Hematopoietic multipotent progenitor cell treated with erythropoietin and hydrocortisone succinate and interleukin-3 and kit ligand, for 6 days (in vitro differentiated cells): ENCODE measurements at regions not wholly inside any gene's neighbourhood (a gene's known extent, or its start where the extent isn't known, plus 50 kb on each side); places are given as distances from the start of the nearest gene placed in this dataset.
"Not testable (repeated sequence)": the region's sequence is repeated elsewhere in the genome, so short reads cannot be mapped to it uniquely, and the experiment has no call there.

Experiments
- DNase-seq: peaks from one replicate; pipeline ENCODE4 v3.0.0-alpha.2; 2015

DNA sequence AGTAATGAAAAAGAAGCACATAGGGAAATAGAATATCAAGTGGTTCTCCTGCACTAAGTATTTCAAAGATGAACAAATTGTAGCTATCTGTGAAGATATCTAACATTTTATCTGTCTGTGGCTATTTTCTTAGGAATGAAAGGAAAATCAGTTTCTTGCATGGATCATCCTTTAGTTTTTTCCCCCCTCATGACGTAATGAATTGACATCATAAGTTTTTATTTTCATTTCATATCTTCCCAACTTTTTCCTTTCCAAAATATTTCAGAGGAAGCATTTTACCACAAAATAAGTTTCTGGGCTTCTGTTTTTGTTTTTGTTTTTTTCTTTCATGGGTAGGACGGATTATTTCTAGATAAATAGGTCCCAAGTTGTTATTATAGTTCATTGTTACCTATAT, 996.6 kb downstream of the TMEM121 start:
- DNase-seq: no peak

DNA sequence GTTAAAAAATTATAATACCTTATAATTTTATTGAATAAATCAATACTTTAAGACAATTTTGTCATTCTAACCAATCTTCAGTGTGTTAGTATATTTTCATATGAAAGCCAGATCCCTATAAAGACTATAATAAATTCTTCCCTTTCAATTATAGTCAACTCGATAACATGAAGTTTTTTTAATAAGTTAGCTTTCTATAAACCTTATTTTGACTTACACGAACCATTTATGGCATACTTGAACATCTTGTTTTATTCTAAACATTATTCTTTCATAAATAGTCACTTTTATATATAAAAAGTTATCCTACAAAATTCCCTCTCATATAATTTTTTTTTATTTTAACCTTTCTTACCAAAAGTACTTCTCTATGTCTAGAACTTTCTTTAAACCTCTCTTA, 1002.3 kb downstream of the TMEM121 start:
- peak; percentile 19 for DNase-seq

DNA sequence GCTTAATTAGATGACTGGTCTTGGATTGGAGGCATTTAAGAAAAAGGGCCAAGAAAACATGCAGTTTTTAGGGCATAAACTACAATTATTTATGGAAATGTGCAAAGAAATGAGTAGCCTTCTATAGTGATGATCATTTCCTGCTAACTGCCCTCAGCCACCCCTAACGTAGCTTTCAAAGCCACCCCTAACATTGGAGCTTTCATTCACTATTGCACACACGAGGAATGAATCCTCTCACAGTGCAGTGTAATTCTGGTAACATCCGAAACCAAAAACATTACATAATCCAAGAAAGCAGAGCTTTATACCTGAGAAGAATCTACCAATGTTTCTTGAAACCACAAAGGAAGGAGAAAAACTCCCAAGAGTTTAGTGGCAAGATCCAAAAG, 1003.6 kb downstream of the TMEM121 start:
- no peak for DNase-seq

DNA sequence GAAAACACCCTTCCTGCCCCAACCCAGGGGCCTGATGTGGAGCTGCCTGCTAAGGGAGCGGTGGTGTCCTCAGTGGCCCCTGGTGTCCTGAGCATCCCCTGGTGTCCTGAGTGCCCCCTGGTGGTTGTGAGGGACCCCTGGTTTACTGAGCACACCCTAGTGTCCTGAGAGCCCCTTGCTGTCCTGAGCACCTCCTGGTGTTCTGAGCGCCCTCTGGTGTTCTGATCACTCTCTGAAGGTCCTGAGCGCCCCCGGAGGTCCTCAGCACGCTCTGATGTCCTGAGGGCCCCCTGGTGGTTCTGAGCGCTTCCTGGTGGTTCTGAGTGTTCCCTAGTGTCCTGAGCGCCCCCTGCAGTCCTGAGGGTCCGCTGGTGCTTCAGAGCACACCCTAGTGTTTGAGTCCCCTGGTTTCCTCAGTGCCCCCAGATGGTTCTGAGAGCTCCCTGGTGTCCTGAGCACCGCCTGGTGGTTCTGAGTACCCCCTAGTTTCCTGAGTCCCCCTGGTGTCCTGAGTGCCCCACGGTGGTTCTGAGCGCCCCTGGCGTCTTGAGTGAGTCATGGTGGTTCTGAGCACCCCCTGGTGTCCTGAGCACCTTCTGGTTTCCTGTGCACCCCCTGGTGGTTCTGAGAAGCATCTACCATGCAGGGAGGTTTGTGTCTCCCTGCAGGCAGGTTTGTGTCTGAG, 1004.2 kb downstream of the TMEM121 start:
- DNase-seq: peak; percentile 54

DNA sequence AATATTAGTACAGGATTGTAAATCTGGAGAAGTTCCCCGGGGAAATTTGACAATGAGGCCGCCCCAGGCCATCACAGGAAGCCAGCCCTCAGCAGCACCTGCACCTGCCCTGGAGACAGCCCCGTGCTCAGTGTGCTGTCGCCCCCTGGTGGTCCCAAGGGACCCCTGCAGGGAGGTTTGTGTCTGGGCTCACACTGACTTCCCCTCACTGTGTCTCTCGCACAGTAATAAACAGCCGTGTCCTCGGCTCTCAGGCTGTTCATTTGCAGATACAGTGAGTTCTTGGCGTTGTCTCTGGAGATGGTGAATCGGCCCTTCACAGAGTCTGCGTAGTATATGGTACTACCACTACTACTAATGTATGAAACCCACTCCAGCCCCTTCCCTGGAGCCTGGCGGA, 1011.2 kb downstream of the TMEM121 start:
- DNase-seq: not testable (repeated sequence)

DNA sequence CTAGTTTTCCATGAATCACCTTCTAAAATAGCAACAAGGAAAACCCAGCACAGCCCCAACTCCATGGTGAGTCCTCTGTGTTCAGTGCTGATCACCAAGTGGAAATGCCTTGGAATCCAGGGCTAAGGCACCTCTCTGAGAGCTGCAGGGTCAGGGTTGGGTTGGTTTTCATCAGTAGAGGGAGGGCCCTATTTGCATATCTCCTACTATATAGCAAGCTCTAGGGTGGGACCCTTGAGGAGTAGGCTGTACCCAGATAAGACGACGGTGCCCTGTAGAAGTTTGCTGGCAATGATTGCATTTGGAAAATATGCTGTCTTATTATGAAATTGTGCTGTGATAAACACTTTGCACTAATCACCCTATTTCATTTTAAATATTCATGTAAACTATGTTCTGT, 1011.8 kb downstream of the TMEM121 start:
- peak; percentile 80 for DNase-seq

DNA sequence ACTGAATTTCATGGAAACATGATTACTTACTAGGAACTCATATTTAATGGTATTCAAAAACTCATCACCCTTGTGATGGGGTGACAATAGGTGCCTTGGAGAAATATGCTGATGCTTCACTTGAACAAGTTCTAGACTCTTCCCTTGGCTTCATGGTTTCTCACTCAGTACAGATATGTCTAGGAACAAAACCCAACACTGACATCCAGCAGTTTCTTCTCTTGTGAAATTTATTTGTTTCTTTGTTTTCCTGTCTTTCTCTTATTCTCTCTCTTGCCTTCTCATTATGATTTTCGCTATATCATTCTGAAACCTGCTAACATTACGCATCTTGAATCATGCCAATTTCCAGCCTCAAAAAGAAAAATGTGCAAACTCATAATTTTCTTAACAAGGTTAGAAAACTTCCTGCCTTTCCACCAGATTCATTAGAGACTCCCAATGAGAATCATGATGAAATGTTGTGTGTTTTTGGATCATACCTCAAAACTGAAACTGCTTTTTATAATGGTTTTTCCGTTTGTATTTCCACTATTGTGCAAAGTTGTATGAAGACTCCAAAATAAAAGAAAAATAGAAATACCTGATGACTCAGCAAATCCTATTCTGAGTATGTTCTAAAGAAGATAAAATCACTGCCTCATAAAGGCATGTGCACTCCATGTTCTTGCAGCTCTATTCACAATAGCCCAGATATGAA, 1021.5 kb downstream of the TMEM121 start:
- DNase-seq: no peak

DNA sequence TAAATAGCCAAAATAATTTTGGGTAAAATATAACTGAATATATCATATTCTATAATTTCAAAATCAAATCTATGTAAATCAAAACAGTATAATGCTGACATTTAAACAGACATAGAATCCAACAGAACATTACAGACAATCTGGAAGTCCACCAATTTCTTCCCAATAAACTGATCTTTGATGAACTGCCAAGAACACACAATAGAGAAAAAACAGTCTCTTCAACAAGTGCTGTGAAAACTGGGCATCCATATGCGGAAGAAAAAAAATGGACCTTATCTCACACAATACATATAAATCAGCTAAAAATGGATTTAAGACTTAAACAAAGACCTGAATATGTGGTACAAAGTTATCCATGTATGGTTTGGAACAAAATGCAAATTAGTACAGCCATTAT, 1022.7 kb downstream of the TMEM121 start:
- DNase-seq: no peak

DNA sequence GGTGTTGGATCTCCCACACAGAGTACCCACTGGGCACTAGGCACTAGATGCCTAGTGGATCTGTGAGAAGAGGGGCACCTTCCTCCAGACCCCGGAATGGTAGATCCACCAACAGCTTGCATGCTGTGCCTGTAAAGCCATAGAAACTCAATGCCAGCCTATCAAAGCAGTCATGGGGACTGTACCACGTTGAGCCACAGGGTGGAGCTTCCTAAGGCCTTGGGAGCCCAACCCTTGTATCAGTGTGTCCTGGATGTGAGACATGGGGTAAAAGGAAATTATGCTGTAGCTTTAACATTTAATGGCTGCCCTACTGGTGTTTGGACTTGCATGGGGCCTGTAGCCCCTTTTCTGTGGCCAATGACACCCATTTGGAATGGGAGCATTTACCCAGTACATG, 1024.9 kb downstream of the TMEM121 start:
- DNase-seq: peak; percentile 66

DNA sequence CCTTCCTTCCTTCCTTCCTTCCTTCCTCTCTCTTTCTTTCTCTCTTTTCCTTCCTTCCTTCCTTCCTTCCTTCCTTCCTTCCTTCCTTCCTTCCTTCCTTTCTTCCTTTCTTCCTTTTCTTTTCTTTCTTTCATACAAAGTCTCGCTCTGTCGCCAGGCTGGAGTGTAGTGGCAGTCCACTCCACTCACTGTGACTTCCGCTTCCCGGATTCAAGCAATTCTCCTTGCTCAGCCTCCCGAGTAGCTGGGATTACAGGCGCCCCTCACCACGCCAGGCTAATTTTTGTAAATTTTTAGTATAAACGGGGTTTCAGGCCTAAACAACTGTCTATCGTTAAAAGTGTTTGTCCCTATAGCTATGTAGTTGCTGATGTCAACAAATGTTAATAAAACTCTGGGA, 1029.8 kb downstream of the TMEM121 start:
- not testable (repeated sequence) for DNase-seq

DNA sequence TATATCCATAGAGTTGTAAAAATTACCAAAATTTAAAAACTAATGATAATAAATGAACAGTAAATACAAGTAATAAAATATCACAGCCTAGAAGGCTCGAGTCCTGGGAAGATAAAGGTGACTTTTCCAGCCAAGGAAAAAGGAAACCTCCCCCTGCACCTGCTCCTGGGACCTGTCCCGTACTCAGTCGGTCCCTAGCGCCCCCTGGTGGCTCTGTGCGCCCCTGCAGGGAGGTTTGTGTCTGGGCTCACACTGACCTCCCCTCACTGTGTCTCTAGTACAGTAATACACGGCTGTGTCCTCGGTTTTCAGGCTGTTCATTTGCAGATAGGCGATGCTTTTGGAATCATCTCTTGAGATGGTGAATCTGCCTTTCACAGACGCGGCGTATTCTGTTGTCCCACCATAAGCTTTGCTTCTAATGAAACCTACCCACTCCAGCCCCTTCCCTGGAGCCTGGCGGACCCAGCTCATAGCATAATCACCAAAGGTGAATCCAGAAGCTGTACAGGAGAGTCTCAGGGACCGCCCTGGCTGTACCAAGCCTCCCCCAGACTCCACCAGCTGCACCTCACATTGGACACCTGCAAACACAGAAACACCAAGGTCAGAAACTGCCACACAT, 1030.4 kb downstream of the TMEM121 start:
- peak; percentile 77 for DNase-seq

DNA sequence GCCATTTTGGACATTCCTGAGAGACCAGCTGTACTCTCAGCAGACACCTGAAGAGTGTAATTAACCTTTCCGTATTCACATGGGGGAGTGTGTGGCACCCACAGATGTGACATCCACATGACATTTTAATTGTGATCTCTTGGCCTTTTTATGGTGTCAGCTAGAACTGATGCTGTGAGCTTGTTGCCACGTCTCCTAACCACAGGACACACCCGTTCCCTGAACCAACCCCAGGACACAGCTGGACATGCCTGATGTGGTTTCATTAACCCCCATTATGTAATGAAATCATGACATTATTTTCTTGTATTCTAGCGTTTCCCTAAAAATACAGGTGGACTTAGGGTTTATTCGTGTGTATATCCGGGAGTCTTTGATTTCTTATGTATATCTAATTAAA, 1036.1 kb downstream of the TMEM121 start:
- peak; percentile 71 for DNase-seq

DNA sequence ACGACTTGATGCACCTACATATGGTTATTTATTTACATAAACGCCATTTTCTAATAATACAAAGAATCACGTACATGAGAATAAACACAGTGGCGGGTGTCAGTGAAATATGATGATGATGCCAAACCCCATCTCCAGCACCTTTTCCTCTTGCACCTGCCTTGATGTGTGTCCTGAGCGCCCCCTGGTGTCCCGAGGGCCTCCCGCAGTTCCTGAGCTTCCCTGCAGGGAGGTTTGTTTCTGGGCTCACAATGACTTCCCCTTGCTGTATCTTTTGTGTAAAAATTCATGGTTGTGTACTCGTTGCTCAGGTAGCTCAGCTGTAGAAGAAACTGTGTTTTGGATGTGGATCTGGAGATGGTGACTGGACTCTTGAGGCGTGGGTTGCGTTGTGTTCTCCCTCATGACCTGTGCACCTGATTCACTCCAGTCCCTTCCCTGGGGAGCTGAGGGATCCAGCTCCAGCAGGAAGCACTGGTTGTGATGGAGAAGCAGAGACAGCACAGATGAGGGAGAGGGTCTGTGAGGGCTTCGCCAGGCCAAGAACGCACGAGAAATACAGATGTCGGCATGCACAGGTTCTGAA, 1037.8 kb downstream of the TMEM121 start:
- peak; percentile 80 for DNase-seq

DNA sequence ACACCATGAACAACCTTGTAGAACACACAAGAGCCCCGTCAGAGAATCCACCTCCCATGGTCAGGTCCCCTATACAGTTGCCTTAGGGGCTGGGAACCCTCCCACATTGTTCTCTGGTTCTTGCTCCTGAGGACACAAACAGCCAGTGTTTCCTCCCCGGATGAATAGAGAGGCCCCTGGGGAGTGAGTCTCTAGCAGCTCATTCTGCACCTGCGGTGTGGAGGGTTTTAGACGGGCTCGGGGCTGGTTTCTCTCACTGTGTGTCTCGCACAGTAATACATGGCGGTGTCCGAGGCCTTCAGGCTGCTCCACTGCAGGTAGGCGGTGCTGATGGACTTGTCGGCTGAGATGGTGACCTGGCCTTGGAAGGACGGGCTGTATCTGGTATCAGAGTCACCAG, 1052.1 kb downstream of the TMEM121 start:
- no peak for DNase-seq

DNA sequence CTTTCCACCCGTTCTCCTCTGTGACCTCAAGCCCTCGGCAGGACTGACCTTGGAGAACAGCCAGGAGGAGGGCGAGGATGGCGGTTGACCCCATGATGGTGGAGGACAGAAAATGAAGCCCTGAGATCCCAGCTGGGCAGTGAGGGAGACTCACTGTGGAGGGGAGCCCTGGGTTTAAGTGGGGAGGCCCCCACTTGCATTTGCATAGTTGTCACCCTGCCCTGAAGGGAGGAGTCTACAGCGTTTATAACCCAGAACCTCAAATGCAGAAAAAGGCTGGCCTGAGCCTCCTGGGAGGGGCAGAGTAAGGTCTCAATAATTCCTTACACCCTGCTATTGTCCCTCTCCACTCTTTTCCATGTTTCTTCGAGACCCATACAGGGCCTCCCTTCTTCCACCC, 1052.7 kb downstream of the TMEM121 start:
- no peak for DNase-seq

DNA sequence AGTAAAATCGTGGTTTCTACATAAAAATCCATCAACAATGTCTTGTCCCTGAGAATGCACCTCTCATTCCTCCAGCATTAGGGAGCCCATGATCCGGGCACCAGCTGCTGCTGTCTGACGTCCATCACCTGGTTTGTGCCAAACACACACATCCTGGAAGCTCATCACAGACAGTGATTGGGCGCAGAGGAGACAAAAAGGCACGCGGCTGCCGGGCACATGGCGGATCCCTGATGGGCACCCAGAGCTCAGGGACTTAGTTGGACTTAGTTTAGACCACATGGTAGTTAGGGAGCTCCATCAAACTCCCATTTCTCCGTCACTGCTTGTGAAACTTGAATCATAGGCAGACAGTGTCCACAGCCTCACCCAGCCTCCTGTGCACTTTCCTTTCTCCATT, 1059.3 kb downstream of the TMEM121 start:
- no peak for DNase-seq

DNA sequence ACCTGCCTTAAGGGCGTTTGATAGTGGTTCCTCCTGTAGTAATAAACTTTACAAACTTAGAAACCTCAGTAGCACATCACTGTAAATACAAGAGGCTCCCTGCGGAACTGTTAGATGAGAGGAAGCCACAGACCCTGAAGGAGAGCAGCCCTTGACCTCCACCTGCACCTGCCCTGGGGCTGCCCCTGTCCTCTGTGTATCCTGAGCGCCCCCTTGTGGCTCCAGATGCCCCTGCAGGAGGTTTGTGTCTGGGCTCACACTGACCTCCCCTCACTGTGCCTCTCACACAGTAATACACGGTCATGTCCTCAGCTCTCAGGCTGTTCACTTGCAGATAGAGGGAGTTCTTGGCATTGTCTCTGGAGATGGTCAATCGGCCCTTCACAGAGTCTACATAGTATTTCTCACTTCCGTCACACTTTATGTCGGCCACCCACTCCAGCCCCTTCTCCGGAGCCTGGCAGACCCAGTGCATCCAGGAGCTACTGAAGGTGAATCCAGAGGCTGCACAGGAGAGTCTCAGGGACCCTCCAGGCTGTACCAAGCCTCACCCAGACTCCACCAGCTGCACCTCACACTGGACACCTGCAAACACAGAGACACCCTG, 1059.8 kb downstream of the TMEM121 start:
- DNase-seq: peak; percentile 77

DNA sequence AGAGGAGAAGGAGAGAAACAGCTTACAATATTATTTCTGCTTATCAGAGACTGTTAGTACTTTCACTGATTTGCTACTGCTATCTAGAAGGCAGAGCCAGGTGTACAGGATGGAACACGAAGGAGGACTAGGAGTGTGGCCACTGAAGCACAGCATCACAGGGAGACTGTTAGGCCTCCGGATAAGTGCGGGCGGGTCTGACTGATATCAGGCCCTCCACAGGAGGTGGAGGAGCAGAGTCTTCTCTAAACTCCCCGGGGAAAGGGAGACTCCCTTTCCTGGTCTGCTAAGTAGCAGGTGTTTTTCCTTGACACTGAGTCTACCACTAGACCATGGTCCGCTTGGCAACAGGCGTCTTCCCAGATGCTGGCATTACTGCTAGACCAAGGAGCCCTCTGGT, 1065.2 kb downstream of the TMEM121 start:
- DNase-seq: not testable (repeated sequence)

DNA sequence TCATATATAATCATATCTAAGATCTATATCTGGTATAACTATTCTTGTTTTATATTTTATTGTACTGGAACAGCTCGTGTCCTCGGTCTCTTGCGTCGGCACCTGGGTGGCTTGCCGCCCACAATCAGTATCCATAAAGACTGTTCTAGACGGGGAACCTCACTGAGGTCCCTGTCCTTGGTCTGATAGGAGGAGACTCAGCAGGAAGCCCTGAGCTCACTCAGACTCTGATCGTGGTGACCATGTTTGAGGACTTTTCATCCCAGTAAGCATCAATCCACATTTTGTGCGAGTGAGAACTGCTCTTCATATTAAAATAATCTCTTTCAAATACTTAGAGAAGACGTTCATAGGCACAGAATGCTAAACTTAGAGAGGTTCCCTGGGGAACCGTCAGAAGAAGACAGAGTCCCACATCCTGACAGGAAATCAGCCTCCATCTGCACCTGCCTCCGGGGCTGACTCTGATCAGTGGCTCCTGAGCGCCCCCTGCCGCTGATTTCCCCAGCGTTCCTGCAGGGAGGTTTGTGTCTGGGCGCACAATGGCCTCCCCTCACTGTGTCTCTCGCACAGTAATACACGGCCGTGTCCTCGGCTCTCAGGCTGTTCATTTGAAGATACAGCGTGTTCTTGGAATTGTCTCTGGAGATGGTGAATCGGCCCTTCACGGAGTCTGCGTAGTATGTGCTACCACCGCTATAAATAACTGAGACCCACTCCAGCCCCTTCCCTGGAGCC, 1065.9 kb downstream of the TMEM121 start:
- DNase-seq: not testable (repeated sequence)

DNA sequence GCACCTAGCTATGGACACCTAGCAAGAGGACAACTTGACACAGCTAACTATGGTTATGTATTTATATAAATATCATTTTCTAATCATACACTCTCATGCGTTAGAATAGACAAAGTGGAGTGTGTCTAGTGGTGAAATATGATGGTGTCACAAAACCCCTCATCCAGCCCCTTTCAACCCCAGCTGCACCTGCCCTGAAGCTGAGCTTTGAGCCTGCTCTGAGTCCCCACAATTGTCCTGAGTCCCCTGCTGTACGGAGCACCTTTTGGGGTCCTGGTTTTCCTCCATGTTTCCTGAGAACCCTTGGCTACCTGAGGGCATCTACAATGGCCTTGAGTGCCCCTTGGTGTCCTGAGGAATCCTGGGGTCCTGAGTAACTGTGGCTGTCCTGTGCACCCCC, 1072.8 kb downstream of the TMEM121 start:
- DNase-seq: no peak

DNA sequence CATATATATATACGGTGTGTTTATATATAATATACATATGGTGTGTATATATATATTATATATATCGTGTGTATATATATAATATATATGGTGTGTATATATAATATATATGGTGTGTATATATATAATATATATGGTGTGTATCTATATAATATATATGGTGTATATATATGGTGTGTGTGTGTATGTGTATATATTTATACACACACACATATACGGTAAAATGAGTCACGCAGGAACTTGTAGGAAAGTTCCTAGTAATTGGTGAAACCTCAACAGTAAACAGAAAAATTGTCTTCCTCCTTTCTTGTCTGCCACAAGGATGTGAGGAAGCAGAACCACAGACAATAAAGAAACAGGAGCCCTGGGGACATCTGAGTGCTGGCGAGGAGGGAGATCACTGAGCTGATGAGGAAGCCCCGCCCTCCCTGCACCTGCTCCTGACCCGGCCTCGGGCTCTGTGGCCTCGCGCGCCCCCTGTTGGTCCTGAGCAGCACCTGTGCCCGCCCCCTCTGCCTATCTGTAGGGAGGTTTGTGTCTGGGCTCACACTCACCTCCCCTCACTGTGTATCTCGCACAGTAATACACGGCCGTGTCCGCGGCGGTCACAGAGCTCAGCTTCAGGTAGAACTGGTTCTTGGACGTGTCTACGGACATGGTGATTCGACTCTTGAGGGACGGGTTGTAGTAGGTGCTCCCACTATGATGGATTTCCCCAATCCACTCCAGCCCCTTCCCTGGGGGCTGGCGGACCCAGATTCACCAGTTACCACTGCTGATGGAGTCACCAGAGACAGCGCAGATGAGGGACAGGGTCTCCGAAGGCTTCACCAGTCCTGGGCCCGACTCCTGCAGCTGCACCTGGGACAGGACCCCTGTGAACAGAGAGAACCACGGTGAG, 1079.4 kb downstream of the TMEM121 start:
- peak; percentile 77 for DNase-seq

DNA sequence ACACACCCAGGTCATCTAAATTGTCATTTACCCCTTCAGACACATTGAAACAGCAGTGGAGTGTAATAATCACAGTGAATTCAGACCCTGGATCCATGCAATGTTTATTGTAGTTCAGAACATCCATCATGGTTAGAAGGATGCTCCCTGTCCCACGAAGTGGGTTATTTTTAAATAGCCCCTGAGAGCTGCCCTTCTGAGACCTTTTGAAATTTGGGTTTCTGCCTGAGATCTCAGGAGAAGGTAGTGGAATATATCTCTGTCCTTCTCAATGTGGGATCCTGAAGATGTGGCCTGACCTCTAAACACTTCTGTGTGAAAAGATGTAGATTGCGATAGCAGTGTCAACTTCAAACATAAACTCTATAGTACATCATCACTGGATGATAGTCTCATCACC, 1080.6 kb downstream of the TMEM121 start:
- no peak for DNase-seq
